ENCODE measurements at regions not wholly inside any gene's neighbourhood (a gene's known extent, or its start where the extent isn't known, plus 50 kb on each side); places are given as distances from the start of the nearest gene placed in this dataset.
A peak's percentile ranks its signal among the peaks of the same experiment; 100 is the strongest.

DNA sequence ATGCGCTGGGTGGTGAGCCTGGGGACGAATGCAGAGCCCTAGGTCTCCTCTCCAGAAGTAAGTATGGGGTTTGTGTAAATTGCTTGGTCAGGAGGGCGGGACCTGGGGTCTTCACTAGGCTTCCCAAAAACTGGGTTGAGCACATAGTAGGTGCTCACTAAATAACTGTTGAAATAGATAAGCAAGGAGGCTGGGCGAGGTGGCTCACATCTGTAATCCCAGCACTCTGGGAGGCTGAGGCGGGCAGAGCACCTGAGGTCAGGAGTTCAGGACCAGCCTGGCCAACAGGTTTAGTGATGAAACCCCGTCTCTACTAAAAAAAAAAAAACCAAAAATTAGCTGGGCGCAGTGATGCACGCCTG, 163.9 kb upstream of the IER5L start:
- Histone ChIP-seq H3K36me3 (ENCODE audit: low read depth) (peaks cover 38% of the 10 kb centered on the region), H3K4me1 (ENCODE audit: insufficient read depth, poor library complexity, severe bottlenecking) (no peaks in the 10 kb centered on the region), H3K4me3 (ENCODE audit: severe bottlenecking) (no peak overlapping the region), H3K27me3 (ENCODE audit: insufficient read depth, poor library complexity, severe bottlenecking) (no peaks in the 10 kb centered on the region), H3K27ac (ENCODE audit: poor library complexity, severe bottlenecking) (no peak overlapping the region), H3K9me3 (ENCODE audit: severe bottlenecking) (peaks cover 2% of the 10 kb centered on the region)
- TF ChIP-seq, protein P1, sequence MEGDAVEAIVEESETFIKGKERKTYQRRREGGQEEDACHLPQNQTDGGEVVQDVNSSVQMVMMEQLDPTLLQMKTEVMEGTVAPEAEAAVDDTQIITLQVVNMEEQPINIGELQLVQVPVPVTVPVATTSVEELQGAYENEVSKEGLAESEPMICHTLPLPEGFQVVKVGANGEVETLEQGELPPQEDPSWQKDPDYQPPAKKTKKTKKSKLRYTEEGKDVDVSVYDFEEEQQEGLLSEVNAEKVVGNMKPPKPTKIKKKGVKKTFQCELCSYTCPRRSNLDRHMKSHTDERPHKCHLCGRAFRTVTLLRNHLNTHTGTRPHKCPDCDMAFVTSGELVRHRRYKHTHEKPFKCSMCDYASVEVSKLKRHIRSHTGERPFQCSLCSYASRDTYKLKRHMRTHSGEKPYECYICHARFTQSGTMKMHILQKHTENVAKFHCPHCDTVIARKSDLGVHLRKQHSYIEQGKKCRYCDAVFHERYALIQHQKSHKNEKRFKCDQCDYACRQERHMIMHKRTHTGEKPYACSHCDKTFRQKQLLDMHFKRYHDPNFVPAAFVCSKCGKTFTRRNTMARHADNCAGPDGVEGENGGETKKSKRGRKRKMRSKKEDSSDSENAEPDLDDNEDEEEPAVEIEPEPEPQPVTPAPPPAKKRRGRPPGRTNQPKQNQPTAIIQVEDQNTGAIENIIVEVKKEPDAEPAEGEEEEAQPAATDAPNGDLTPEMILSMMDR (IDR thresholded peaks at IDR 0.05; ENCODE audit: poor library complexity, severe bottlenecking), result no peak
- no peak for ATAC-seq (ENCODE audit: low read depth)
- no peak for DNase-seq (ENCODE audit: low spot score)

DNA sequence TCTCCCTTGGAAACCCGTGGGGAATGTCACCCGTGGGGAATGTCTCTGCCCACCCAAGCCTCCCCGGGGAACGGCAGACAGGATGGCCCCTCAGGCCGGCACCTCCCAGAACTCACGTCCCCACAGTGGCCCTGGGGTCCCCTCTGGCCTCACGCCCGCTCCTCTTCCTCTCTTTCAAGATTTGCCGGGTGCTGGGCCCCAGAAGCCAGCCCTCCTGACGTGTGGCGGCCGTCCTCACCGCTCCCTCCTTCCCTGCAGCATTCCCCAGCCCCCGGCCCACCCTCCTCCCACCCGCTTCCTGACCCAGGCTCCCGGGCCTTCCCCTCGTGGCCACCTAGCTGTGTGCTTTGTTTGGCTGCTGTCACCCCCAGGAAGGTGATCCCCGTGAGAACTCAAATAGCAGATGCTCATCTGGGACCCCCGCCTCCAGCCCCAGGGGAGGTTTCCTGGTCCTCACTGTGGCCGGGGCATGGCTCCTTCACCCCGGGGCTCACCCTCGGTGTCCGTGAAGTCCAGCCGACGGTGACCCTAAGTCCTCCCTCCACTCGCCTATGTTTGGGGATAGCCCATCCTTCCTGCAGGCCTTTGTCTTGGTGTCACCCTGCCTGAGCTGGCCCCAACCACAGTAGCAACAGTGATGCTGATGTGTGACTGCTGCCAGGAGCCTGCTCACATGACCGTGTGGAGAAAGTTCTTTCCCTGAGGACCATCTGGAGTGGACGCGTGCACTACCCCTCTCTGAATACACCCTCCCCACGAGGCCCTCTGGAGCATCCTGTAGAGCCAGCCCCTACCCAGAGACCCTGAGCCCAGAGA, 163.3 kb upstream of the IER5L start:
- peaks cover 38% of the 10 kb centered on the region for H3K36me3 ChIP-seq (ENCODE audit: low read depth)
- TF ChIP-seq, protein P1 (IDR thresholded peaks at IDR 0.05; ENCODE audit: poor library complexity, severe bottlenecking), result no peak
- H3K27me3 ChIP-seq (ENCODE audit: insufficient read depth, poor library complexity, severe bottlenecking), result no peaks in the 10 kb centered on the region
- no peak overlapping the region for H3K27ac ChIP-seq (ENCODE audit: poor library complexity, severe bottlenecking)
- no peak for DNase-seq (ENCODE audit: low spot score)
- peaks cover 2% of the 10 kb centered on the region for H3K9me3 ChIP-seq (ENCODE audit: severe bottlenecking)
- H3K4me1 ChIP-seq (ENCODE audit: insufficient read depth, poor library complexity, severe bottlenecking), result no peaks in the 10 kb centered on the region
- H3K4me3 ChIP-seq (ENCODE audit: severe bottlenecking), result no peak overlapping the region
- no peak for ATAC-seq (ENCODE audit: low read depth)

DNA sequence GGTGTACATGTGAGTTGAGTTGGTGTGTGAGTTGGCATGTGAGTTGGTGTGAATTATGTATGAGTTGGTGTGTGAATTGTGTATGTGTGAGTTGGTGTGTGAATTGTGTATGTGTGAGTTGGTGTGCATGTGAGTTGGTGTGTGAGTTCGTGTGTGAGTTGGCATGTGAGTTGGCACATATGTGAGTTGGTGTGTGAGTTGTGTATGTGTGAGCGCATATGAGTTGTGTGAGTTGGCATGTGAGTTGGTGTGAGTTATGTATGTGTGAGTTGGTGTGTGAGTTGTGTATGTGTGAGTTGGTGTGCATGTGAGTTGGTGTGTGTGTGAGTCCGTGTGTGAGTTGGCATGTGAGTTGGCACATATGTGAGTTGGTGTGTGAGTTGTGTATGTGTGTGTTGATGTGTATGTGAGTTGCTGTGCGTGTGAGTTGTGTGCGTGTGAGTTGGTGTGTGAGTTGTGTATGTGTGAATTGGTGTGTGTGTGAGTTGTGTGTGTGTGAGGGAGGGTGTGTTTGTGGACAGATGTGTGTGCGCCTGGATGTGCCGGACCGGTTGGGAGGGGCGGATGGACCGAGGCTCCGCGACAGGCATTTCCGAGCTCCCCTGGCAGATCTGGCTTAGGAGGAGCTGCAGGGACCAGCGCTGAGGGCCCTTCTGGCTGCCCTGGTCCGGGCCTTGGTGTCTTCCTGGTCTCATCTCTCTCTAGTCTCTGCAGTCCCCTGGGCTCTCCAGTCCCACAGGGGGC, 162.5 kb upstream of the IER5L start:
- Histone ChIP-seq H3K4me3 (ENCODE audit: severe bottlenecking) (no peak overlapping the region), H3K9me3 (ENCODE audit: severe bottlenecking) (peaks cover 2% of the 10 kb centered on the region), H3K4me1 (ENCODE audit: insufficient read depth, poor library complexity, severe bottlenecking) (peaks cover 5% of the 10 kb centered on the region), H3K36me3 (ENCODE audit: low read depth) (peaks cover 43% of the 10 kb centered on the region), H3K27ac (ENCODE audit: poor library complexity, severe bottlenecking) (no peak overlapping the region), H3K27me3 (ENCODE audit: insufficient read depth, poor library complexity, severe bottlenecking) (no peaks in the 10 kb centered on the region)
- DNase-seq (ENCODE audit: low spot score) (no peak), ATAC-seq (ENCODE audit: low read depth) (peak; percentile 48; the same call in 2 of the 3 replicates)
- TF ChIP-seq, protein P1 (IDR thresholded peaks at IDR 0.05; ENCODE audit: poor library complexity, severe bottlenecking), result no peak

DNA sequence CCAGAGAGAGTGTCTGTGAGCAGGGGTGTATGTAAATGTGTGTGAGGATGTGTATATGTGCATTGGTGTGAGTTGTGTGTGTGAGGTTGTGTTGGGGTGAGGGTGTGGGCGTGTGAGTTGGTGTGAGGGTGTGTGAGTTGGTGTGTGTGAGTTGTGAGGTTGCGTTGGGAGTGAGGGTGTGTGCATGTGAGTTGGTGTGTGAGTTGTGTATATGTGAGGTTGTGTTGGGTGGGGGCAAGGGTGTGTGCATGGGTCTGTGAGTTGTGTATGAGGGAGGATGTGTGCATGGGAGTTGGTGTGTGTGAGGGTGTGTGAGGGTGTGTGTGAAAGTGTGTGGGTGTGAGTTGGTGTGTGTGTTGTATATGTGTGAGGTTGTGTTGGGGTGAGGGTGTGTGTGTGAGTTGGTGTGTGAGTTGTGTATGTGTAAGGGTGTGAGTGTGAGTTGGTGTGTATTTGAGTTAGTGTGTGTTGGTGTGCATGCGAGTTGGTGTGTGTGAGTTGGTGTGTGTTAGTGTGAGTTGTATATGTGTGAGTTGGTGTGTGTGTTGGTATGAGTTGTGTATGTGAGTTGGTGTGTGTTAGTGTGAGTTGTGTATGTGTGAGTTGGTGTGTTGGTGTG, 161.6 kb upstream of the IER5L start:
- peaks cover 47% of the 10 kb centered on the region for H3K36me3 ChIP-seq (ENCODE audit: low read depth)
- H3K4me1 ChIP-seq (ENCODE audit: insufficient read depth, poor library complexity, severe bottlenecking), result peaks cover 13% of the 10 kb centered on the region
- H3K4me3 ChIP-seq (ENCODE audit: severe bottlenecking), result no peak overlapping the region

More for the DNA sequence above, 161.6 kb upstream of the IER5L start:
- DNase-seq (ENCODE audit: low spot score), result no peak
- no peak for ATAC-seq (ENCODE audit: low read depth)
- TF ChIP-seq, protein P1 (IDR thresholded peaks at IDR 0.05; ENCODE audit: poor library complexity, severe bottlenecking), result no peak
- Histone ChIP-seq H3K9me3 (ENCODE audit: severe bottlenecking) (peaks cover 2% of the 10 kb centered on the region), H3K27ac (ENCODE audit: poor library complexity, severe bottlenecking) (no peak overlapping the region), H3K27me3 (ENCODE audit: insufficient read depth, poor library complexity, severe bottlenecking) (no peaks in the 10 kb centered on the region)

All from RWPE2 (cell line).